Mucosa of stomach (tissue), 1 donor: ENCODE measurements at regions not wholly inside any gene's neighbourhood (a gene's known extent, or its start where the extent isn't known, plus 50 kb on each side); places are given as distances from the start of the nearest gene placed in this dataset.

Experiments
- H3K27me3 ChIP-seq: one replicate; pipeline ENCODE4 v1.7.0; 2013; ENCODE audit warnings: mild to moderate bottlenecking, low read length; ENCODE audit not compliant: control insufficient read depth, insufficient read depth
- H3K36me3 ChIP-seq: one replicate; pipeline ENCODE4 v1.7.0; 2013; ENCODE audit warnings: low read length; ENCODE audit not compliant: control insufficient read depth, insufficient read depth
- H3K4me1 ChIP-seq: one replicate; pipeline ENCODE4 v1.7.0; 2013; ENCODE audit warnings: mild to moderate bottlenecking, low read length; ENCODE audit not compliant: control insufficient read depth, insufficient read depth
- H3K4me3 ChIP-seq: one replicate; pipeline ENCODE4 v1.7.0; 2013; ENCODE audit warnings: low read length
- H3K9ac ChIP-seq: one replicate; pipeline ENCODE4 v1.7.0; 2013; ENCODE audit warnings: mild to moderate bottlenecking, low read length, moderate library complexity
- H3K9me3 ChIP-seq: one replicate; pipeline ENCODE4 v1.7.0; 2013; ENCODE audit warnings: mild to moderate bottlenecking, low read length, moderate library complexity; ENCODE audit not compliant: control insufficient read depth
- donor health status: Pancreatic carcinoma.

DNA sequence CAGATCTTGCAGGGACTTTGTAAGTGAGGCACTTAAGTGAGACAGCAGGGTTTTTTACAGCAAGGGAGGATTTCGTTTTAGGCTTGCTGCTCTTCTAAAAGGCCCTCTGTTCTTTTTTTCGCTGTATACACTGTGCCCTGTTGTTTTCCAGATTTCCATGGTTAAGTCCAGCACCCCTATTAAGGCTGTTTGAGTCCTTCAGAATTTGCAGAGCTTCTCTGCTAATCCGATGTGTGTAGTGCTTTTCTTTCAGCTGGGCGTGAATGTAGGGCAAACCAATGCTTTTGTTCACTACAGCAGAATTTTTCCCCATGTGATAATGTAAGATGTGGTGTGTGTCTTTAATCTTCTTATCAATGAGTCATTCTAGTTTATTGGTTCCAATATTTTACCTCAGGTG lies 200.5 kb upstream of the RREB1 start:
- Histone ChIP-seq H3K36me3 (no peaks in the 10 kb centered on the region), H3K9ac (no peak overlapping the region), H3K27me3 (no peaks in the 10 kb centered on the region), H3K4me1 (peaks cover 5% of the 10 kb centered on the region), H3K4me3 (no peak overlapping the region), H3K9me3 (no peaks in the 10 kb centered on the region)

DNA sequence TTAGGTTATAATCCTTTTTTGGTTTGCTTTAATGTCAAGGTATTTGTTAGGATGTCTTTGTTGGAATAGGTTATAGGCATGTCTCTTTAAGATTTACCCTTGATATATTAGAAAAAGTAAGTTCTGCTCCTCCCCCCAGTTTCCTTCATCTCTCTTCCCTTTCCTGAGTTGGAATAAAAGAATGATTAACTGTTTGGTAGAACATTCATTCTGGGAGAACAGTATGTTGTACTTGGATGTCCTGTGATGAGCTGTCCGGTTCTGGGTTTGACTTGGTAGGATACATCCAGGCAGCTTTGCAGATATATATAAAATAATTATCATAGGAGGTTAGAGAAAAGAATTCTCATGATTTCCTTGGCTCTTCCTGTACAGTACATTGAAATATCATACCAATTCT lies 199.6 kb upstream of the RREB1 start:
- Histone ChIP-seq H3K4me1 (peaks cover 5% of the 10 kb centered on the region), H3K9ac (no peak overlapping the region), H3K4me3 (no peak overlapping the region), H3K9me3 (no peaks in the 10 kb centered on the region), H3K36me3 (no peaks in the 10 kb centered on the region), H3K27me3 (no peaks in the 10 kb centered on the region)

DNA sequence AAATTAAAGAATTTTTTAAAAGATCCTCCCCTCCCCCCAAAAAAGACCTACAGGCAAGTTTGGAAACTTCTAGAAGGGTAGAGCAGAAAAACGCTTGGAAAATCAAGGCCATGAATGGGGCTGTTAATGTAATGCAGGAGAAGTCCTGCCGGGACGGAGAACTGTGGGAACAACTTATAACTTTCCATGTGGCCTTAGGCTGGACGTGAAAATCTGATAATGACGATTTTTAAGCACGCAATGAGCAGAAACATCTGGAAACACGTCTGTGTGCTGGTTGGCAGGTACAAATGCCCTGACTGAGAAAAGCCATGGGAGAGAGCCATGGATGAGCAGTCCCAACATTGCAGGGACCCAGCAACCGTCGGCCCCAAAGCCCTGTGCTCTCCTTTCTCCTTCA lies 198.7 kb upstream of the RREB1 start:
- no peak overlapping the region for H3K9ac ChIP-seq
- H3K4me3 ChIP-seq = no peak overlapping the region
- H3K4me1 ChIP-seq = peaks cover 5% of the 10 kb centered on the region
- no peaks in the 10 kb centered on the region for H3K36me3 ChIP-seq
- H3K27me3 ChIP-seq = no peaks in the 10 kb centered on the region
- H3K9me3 ChIP-seq = no peaks in the 10 kb centered on the region

DNA sequence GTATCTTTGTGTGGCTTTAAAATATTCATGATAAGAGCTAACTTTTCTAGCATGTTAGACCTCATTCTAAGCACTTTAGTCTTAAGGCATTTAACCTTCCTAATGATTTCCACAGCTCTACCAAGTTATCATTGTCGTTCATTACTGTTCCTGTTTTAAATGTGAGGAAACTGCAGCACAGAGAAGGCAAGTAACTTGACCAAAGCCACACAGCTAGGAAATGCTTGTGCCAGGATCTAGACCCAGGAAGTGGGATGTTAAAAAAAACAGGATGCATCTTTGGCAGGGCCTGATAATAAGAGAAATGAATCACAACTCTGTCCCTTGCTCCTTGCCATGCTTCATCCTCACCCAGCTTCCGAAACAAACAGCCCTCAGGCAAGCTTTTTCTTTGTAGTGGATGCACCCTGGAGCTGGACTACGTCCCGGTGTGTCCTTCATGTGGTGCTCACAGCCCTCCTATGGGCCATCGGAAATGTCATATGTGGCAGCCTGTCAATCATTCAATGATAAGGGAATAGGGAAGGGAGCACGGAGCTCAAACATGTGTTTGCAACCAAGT lies 196.9 kb upstream of the RREB1 start:
- H3K9me3 ChIP-seq = no peaks in the 10 kb centered on the region
- H3K4me3 ChIP-seq = no peak overlapping the region
- H3K4me1 ChIP-seq = peaks cover 9% of the 10 kb centered on the region
- H3K27me3 ChIP-seq = no peaks in the 10 kb centered on the region
- H3K9ac ChIP-seq = no peak overlapping the region
- no peaks in the 10 kb centered on the region for H3K36me3 ChIP-seq

DNA sequence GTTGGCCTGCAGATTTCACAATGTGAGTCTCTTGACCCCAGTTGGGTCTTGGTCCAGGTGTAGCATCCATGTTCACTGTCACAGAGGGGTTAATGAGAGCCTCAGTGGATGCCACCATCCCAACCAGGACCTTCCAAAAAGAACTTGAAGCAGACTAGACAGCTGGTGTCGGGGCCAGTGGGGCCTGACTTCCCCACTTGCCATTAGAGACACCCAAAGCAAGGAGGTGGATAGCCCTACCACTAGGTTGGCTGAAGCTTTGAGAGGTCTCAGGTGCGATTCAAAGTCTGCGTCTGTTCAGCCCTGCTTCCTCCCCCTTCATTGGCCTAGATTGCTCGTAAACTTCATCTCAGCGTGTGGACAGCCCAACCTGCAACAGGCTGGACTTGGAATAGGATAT lies 196.4 kb upstream of the RREB1 start:
- Histone ChIP-seq H3K4me1 (peaks cover 10% of the 10 kb centered on the region), H3K27me3 (no peaks in the 10 kb centered on the region), H3K9ac (no peak overlapping the region), H3K36me3 (no peaks in the 10 kb centered on the region), H3K9me3 (no peaks in the 10 kb centered on the region), H3K4me3 (no peak overlapping the region)

DNA sequence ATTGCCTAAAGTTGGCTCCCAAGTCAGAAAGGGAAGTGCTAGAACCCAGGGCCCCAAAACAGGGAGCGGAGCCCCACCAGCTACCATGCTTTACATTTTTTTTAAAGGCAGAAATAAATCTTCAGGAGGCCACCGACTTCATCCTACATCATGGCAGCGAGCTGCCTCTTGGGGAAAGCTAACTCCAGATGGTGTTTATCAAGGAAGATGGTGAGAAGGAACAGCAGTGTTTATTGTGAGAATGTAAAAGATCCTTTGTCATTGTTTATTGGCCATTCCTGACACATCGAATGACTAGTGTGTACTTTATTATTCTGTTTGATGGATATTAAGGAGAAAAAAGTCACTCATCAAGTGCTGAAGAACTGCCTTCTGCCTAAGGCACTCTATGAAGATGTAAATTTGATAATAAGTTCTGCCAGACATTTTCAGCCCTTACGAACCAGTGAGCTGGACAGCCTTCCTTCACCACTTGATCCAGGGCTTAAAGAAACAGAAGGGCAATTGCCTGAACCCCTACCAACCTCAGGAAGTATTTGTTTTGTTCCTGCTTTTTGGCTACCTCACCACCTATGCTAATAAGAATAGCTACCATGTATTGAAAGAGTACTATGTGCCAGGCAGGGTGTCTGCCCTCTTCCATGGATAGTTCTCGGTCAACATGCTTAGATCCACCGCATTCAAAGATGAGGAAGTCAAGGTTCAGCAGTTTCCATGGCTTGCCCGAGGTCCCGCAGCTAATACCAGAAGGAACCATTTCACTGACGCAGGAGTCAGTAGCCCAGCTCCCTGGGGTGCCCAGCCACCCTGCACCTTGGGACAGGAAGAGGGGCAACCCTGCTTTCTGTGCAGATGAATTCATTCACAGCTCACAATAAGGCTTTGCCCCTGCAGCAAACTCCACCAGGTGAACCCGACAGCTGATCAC lies 194.7 kb upstream of the RREB1 start:
- no peaks in the 10 kb centered on the region for H3K9me3 ChIP-seq
- no peak overlapping the region for H3K4me3 ChIP-seq
- no peaks in the 10 kb centered on the region for H3K27me3 ChIP-seq
- H3K36me3 ChIP-seq = no peaks in the 10 kb centered on the region
- H3K4me1 ChIP-seq = peaks cover 15% of the 10 kb centered on the region
- H3K9ac ChIP-seq = no peak overlapping the region

DNA sequence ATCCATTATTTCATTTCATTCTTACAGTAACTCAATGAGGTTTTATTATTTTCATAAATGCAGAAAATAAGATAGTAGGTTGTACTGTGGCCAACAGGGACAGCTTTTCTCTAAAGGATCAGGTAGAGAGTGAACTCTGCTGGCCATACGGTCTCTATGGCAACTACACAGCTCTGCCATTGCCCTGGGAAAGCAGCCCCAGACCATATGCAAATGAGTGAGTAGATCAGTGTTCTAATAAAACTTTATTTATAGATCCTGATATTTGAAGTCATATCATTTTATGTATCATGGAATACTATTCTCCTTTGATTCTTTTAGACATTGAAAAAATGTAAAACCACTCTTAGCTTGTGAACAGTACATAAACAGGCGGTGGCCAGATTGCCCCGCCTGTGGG lies 192.5 kb upstream of the RREB1 start:
- H3K4me3 ChIP-seq = no peak overlapping the region
- no peaks in the 10 kb centered on the region for H3K36me3 ChIP-seq
- peak overlapping the region; percentile 24 for H3K9ac ChIP-seq
- no peaks in the 10 kb centered on the region for H3K27me3 ChIP-seq
- H3K4me1 ChIP-seq = peaks cover 18% of the 10 kb centered on the region
- no peaks in the 10 kb centered on the region for H3K9me3 ChIP-seq

DNA sequence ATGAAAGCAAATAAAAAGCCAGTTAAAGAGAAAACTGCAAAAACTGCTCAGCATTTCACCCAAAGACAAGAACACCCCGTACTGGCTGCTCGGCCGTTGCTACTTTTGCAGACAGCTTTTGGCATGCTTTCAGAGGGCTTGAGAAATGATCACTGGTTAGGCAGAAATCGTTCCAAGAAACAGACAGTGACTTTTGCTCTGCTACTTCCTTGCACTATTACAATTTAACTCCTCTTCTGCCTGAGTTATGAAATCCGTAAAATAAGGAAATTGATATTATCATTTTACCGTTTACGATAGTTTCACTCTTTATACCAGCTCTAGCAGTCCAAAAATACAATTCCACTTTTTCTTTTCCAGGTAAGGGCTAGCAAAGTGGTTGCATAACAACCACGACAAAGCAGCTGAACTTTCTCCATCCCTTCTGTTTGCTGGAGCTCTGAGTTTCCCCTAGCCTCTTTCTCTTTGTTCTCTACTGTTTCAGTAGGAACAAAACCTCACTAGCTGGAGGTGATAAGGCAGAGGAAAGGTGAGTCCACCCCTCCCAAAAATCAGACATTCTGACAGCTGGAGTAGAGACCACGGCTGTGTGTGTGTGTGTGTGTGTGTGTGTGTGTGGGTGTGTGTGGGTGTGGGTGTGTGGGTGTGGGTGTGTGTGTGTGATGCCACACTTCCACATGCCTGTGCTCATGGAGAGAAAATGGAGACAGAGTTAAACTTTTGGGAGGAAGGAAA lies 191.8 kb upstream of the RREB1 start:
- Histone ChIP-seq H3K4me3 (no peak overlapping the region), H3K9ac (peak overlapping the region; percentile 24), H3K36me3 (no peaks in the 10 kb centered on the region), H3K27me3 (no peaks in the 10 kb centered on the region), H3K4me1 (peaks cover 25% of the 10 kb centered on the region), H3K9me3 (no peaks in the 10 kb centered on the region)

DNA sequence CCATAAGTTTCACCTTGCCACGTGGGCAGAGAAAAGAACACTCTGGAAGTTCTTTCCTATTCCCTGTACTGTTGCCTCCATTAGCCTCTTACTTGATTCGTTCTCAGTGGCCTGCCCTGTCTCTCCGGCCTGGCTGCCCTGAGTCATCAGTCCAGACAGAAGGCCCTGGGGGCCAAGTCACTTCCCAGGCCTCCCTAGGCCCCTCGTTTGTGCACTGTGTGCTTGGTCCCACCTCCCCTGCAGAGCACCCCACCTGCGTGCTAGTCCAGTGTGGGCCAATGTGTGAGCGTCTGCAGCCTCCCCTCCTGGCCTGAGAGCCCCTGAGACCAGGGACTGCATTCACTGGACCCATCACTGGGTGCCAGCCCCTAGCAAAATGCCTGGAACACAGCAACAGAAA lies 191.2 kb upstream of the RREB1 start:
- no peaks in the 10 kb centered on the region for H3K9me3 ChIP-seq
- no peak overlapping the region for H3K4me3 ChIP-seq
- H3K4me1 ChIP-seq = peaks cover 25% of the 10 kb centered on the region
- H3K27me3 ChIP-seq = no peaks in the 10 kb centered on the region
- H3K9ac ChIP-seq = no peak overlapping the region
- H3K36me3 ChIP-seq = no peaks in the 10 kb centered on the region

DNA sequence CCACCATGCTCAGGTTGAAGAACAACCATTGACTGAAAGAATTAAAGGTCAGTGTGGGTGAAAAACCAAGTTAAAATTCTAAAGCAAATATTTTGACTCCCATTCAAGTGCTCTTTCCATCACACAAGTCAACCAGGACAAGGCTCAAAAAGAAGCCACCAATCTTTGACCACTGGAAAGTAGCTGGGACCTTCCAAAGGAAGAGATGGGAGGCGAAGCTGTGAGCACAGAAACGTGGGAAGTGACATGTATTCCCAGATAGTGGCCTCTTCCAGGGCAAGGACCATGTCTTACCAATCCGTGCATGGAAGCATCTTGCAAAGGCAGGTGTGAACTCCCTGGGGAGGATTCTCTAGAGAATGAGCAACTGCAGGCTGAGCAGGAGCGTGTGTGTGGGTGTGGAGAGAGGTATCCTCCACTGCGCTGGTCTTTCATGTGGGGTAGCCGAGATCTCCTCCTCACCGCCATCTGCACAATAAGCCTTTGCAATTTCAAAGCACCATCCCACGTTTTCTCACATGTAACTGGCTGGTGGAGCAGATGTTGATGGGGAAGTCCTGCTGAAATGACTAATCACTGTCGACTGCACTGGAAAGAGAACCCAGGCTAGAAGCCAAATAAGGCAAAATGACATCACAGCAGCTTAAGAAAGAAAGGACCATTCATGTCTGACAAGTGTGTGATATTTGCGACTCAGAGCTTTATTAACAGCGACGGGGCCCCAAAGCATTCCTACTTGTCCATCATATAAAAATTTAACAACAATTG lies 189.4 kb upstream of the RREB1 start:
- peaks cover 25% of the 10 kb centered on the region for H3K4me1 ChIP-seq

DNA sequence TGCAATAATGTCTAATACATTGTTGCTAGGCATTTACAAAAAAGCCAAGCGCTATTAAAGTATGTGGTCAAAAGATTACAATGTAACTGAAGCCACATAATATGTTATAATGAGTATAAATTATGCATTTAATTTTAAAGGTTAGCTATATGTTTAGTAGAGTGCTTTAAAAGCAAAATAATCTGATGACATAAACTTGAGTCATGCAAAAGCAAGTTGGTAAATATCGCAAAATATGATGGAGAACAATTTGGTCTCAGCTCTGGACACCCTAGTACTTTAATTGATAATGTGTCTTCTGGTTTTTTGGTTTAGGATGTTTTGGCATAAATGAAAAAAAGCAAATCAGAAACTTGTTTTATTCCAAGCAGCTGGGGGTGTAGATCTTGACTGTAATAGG lies 188.6 kb upstream of the RREB1 start:
- Histone ChIP-seq H3K36me3 (no peaks in the 10 kb centered on the region), H3K4me1 (peaks cover 25% of the 10 kb centered on the region), H3K4me3 (no peak overlapping the region), H3K27me3 (no peaks in the 10 kb centered on the region), H3K9ac (no peak overlapping the region), H3K9me3 (no peaks in the 10 kb centered on the region)

More for the DNA sequence above, 189.4 kb upstream of the RREB1 start:
- Histone ChIP-seq H3K9ac (no peak overlapping the region), H3K4me3 (no peak overlapping the region), H3K9me3 (no peaks in the 10 kb centered on the region), H3K27me3 (no peaks in the 10 kb centered on the region), H3K36me3 (no peaks in the 10 kb centered on the region)
